ENCODE measurements at regions not wholly inside any gene's neighbourhood (a gene's known extent, or its start where the extent isn't known, plus 50 kb on each side); places are given as distances from the start of the nearest gene placed in this dataset.
A peak's percentile ranks its signal among the peaks of the same experiment; 100 is the strongest.

DNA sequence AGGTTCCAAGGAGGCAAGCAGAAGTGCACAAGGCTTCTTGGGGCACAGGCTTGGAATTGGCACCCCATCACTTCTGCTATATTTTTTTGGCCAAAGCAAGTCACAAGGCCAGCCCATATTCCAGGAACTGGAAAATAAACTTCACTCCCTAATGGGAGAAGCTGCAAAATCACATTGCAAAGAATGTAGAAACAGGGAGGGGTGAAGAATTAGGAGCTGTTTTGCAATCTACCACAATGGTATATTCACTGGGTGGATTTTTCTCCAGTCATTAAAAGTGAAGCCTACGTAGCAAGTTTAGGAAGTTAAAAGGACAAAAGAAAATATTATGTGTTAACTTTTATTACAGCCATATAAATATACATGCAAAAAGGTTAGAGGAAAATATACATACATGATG, 464.8 kb downstream of the COG6 start:
- Histone ChIP-seq H3K9me3 (peaks cover 0 to 7% (median 0%) of the 10 kb centered on the region in 8 donors), H3K36me3 (no peaks in the 10 kb centered on the region), H3K27ac (peak overlapping the region in 3 of 8 donors; percentile 4 to 30 (median 23)), H3K4me3 (no peak overlapping the region), H3K27me3 (replicated peaks in 1 of 7) (no peaks in the 10 kb centered on the region), H3K4me1 (peaks cover 0 to 4% (median 1%) of the 10 kb centered on the region in 6 donors)
- intact Hi-C loops (cut with DNase I; ENCODE audit: low total_unique reads): no loop called here
- TF ChIP-seq POLR2AphosphoS5 (IDR thresholded peaks at IDR 0.05): no peak
- TF ChIP-seq POLR2A (IDR thresholded peaks at IDR 0.05): no peak
- TF ChIP-seq, protein P1, sequence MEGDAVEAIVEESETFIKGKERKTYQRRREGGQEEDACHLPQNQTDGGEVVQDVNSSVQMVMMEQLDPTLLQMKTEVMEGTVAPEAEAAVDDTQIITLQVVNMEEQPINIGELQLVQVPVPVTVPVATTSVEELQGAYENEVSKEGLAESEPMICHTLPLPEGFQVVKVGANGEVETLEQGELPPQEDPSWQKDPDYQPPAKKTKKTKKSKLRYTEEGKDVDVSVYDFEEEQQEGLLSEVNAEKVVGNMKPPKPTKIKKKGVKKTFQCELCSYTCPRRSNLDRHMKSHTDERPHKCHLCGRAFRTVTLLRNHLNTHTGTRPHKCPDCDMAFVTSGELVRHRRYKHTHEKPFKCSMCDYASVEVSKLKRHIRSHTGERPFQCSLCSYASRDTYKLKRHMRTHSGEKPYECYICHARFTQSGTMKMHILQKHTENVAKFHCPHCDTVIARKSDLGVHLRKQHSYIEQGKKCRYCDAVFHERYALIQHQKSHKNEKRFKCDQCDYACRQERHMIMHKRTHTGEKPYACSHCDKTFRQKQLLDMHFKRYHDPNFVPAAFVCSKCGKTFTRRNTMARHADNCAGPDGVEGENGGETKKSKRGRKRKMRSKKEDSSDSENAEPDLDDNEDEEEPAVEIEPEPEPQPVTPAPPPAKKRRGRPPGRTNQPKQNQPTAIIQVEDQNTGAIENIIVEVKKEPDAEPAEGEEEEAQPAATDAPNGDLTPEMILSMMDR (IDR thresholded peaks at IDR 0.05 in 8 of 11, conservative IDR thresholded peaks at IDR 0.05 in 3 of 11): no peak
- WGBS, 5 donors: 70 to 88% (median 82%) methylated on average over 1 of the region's 1 CpG
- DNase-seq: no peak

DNA sequence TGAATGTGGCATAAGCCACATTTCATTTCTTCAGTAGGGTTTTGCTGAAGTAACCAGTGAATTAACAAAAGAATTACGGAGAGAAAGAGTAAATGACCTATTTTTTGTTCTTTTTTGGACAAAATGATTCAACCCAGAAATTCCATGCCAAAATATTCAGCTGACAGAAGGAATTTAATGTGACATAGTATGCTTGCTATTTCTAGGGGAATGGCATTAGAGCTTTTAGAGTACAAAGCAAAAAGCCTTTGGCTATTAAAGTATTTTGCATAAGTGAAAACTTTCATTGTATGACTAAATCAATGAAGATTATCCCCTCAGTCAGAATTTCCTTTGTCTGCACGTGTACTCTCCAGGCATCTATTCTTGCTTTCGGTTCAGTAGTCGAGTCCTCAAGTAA, 465.3 kb downstream of the COG6 start:
- TF ChIP-seq POLR2AphosphoS5 (IDR thresholded peaks at IDR 0.05): no peak
- TF ChIP-seq, protein P1 (IDR thresholded peaks at IDR 0.05 in 8 of 11, conservative IDR thresholded peaks at IDR 0.05 in 3 of 11): no peak
- TF ChIP-seq POLR2A (IDR thresholded peaks at IDR 0.05): no peak
- peaks cover 0 to 7% (median 0%) of the 10 kb centered on the region in 8 donors for H3K9me3 ChIP-seq
- no peaks in the 10 kb centered on the region for H3K27me3 ChIP-seq (replicated peaks in 1 of 7)
- H3K27ac ChIP-seq: peak overlapping the region in 3 of 8 donors; percentile 4 to 30 (median 23)
- peaks cover 0 to 7% (median 3%) of the 10 kb centered on the region in 6 donors for H3K4me1 ChIP-seq
- 66 to 86% (median 77%) methylated on average over 3 to 4 of the region's 4 CpGs for WGBS, 5 donors
- no peak overlapping the region for H3K4me3 ChIP-seq
- intact Hi-C loops (cut with DNase I; ENCODE audit: low total_unique reads): no loop called here
- no peaks in the 10 kb centered on the region for H3K36me3 ChIP-seq
- no peak for DNase-seq

DNA sequence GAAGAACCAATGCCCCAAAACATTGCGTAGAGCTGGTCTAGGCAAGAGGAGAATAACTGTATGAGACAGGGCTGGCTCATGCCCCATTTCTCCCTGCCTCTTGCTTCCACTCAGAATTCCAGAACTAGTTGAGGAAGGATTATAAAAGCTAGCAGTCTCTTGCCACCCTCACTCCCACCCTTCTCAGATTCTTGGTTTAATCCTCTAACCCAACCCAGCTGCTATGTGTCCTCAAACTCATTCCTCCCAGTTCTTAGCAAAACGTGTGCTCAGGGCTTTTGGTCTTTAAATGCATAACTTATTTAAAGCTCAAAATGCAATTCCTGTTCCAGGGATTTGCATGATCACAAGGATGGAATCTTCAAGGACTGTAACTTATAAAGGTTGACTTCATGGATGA, 466.3 kb downstream of the COG6 start:
- Histone ChIP-seq H3K4me1 (peaks cover 4 to 16% (median 9%) of the 10 kb centered on the region in 6 donors), H3K27me3 (replicated peaks in 1 of 7) (no peaks in the 10 kb centered on the region), H3K9me3 (peaks cover 0 to 7% (median 0%) of the 10 kb centered on the region in 8 donors), H3K36me3 (no peaks in the 10 kb centered on the region), H3K4me3 (no peak overlapping the region), H3K27ac (no peak overlapping the region)
- TF ChIP-seq POLR2A (IDR thresholded peaks at IDR 0.05) (no peak), POLR2AphosphoS5 (IDR thresholded peaks at IDR 0.05) (no peak)
- TF ChIP-seq, protein P1 (IDR thresholded peaks at IDR 0.05 in 8 of 11, conservative IDR thresholded peaks at IDR 0.05 in 3 of 11): no peak
- intact Hi-C loops (cut with DNase I; ENCODE audit: low total_unique reads): no loop called here
- DNase-seq: no peak
- WGBS, 5 donors: 76 to 85% (median 83%) methylated on average over 2 of the region's 2 CpGs

DNA sequence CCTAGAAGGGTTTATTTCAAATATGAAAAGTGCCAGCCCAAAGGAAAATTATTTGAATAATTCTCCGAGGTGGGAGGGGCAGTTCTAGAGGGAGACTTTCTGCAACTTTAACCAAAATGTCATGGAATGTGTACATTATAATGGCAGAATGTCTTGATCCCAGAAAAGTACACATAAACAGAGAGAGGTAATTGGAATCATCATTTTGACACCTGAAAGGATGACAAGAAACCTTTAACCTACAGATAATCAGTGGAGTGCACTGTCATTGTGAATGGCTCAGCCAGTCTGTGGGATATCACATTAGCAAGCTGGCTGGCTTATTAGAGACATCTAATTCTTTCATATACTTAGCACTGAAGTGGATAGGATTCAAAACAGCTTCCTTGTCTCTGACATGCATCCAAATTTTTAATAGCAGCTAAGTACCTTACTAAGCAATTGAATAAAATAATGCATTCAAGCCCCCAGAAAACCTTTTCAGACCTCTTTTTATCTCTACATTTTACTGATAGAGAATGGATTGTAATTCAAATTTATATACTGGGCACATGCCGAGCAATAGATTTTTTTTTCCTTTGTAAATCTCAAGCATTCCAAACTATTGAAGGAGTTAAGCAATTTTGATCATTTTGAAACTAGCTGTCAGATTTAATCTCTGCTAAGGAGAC, 468.6 kb downstream of the COG6 start:
- Histone ChIP-seq H3K27me3 (replicated peaks in 1 of 7) (no peaks in the 10 kb centered on the region), H3K4me1 (peaks cover 4 to 39% (median 22%) of the 10 kb centered on the region in 6 donors), H3K27ac (peak overlapping the region in 1 of 8 donors; percentile 25), H3K9me3 (peaks cover 0 to 7% (median 0%) of the 10 kb centered on the region in 8 donors), H3K36me3 (no peaks in the 10 kb centered on the region), H3K4me3 (no peak overlapping the region)
- 72 to 85% (median 82%) methylated on average over 2 of the region's 2 CpGs for WGBS, 5 donors
- DNase-seq: no peak
- intact Hi-C loops (cut with DNase I; ENCODE audit: low total_unique reads): no loop called here
- TF ChIP-seq, protein P1 (IDR thresholded peaks at IDR 0.05 in 8 of 11, conservative IDR thresholded peaks at IDR 0.05 in 3 of 11): no peak
- TF ChIP-seq POLR2A (IDR thresholded peaks at IDR 0.05) (no peak), POLR2AphosphoS5 (IDR thresholded peaks at IDR 0.05) (no peak)
